Keratinocyte (primary cell): ENCODE measurements at regions not wholly inside any gene's neighbourhood (a gene's known extent, or its start where the extent isn't known, plus 50 kb on each side); places are given as distances from the start of the nearest gene placed in this dataset.

Experiments
- DNase-seq: peaks from one replicate; pipeline ENCODE4 v3.0.0-alpha.2; 2011; ENCODE audit warnings: low read depth, missing footprints, low spot score
- FAIRE-seq: peaks from 2 replicates; lab custom pipeline; 2011; peaks lifted over from hg19 to GRCh38; lab: Jason Lieb, UNC
- H2AFZ ChIP-seq: 2 replicates; pipeline ENCODE4 v1.6.0; 2012; ENCODE audit warnings: low read length, control low read depth, inconsistent platforms; ENCODE audit not compliant: control insufficient read depth
- H3K27ac ChIP-seq: 2 replicates; pipeline ENCODE4 v1.5.1; 2011; ENCODE audit warnings: low read length; ENCODE audit not compliant: control insufficient read depth, insufficient read depth
- H3K27me3 ChIP-seq: 3 replicates; pipeline ENCODE4 v1.6.0; 2011; ENCODE audit warnings: low read length; ENCODE audit not compliant: control insufficient read depth, insufficient read depth; ENCODE audit errors: extremely low read depth
- H3K36me3 ChIP-seq, 2 experiments: 2 replicates in 1 of 2; 3 replicates in 1 of 2; pipeline ENCODE4 v1.5.1; 2011; ENCODE audit warnings: low read length in 2 of 2, mild to moderate bottlenecking in 1 of 2; ENCODE audit not compliant: control insufficient read depth in 2 of 2, insufficient read depth in 2 of 2; ENCODE audit errors: extremely low read depth in 1 of 2
- H3K4me1 ChIP-seq: 3 replicates; pipeline ENCODE4 v1.5.1; 2011; ENCODE audit warnings: low read length; ENCODE audit not compliant: control insufficient read depth, insufficient read depth; ENCODE audit errors: extremely low read depth
- H3K4me2 ChIP-seq: 3 replicates; pipeline ENCODE4 v1.6.0; 2011; ENCODE audit warnings: low read depth, low read length; ENCODE audit not compliant: control insufficient read depth, insufficient read depth; ENCODE audit errors: extremely low read depth
- H3K4me3 ChIP-seq, 3 experiments: fragments of 200-600 bp in 1 of 3; sonication (generic) in 1 of 3; 2 replicates in 2 of 3; 3 replicates in 1 of 3; pipeline ENCODE4 v1.5.1; 2011 to 2016; ENCODE audit warnings: low read length in 3 of 3, mild to moderate bottlenecking in 3 of 3, control low read depth in 2 of 3, inconsistent platforms in 1 of 3, low read depth in 1 of 3, mixed read lengths in 1 of 3, mixed run types in 1 of 3, moderate library complexity in 1 of 3; ENCODE audit not compliant: control insufficient read depth in 2 of 3, insufficient read depth in 2 of 3; ENCODE audit errors: extremely low read depth in 1 of 3
- H3K79me2 ChIP-seq: 2 replicates; pipeline ENCODE4 v1.6.0; 2012; ENCODE audit warnings: low read length; ENCODE audit not compliant: control insufficient read depth, insufficient read depth
- H3K9ac ChIP-seq: 3 replicates; pipeline ENCODE4 v1.6.0; 2011; ENCODE audit warnings: low read length; ENCODE audit not compliant: control insufficient read depth, insufficient read depth; ENCODE audit errors: extremely low read depth
- H3K9me1 ChIP-seq: 3 replicates; pipeline ENCODE4 v1.6.0; 2011; ENCODE audit warnings: low read length; ENCODE audit not compliant: control insufficient read depth, insufficient read depth; ENCODE audit errors: extremely low read depth
- H3K9me3 ChIP-seq: 2 replicates; pipeline ENCODE4 v1.5.1; 2012; ENCODE audit warnings: low read depth, low read length; ENCODE audit not compliant: control insufficient read depth
- H4K20me1 ChIP-seq: 3 replicates; pipeline ENCODE4 v1.6.0; 2011; ENCODE audit warnings: low read length; ENCODE audit not compliant: control insufficient read depth, insufficient read depth; ENCODE audit errors: extremely low read depth
- CTCF ChIP-seq, 3 experiments: IDR thresholded peaks in 1 of 3; conservative IDR thresholded peaks in 1 of 3; optimal IDR thresholded peaks in 1 of 3; 2 replicates in 2 of 3; 3 replicates in 1 of 3; pipeline versions ENCODE3 to v1.5.1; 2011; ENCODE audit warnings: low read length in 3 of 3, mild to moderate bottlenecking in 3 of 3, moderate library complexity in 2 of 3, control low read depth in 1 of 3, inconsistent platforms in 1 of 3; ENCODE audit not compliant: insufficient read depth in 2 of 3; ENCODE audit errors: extremely low read depth in 1 of 3
- EZH2 ChIP-seq: IDR thresholded peaks from one replicate; pipeline ENCODE4 v1.6.1; 2012; ENCODE audit warnings: inconsistent platforms, mild to moderate bottlenecking, low read length, moderate library complexity
- dilution Hi-C: fragments of 300-500 bp; cut with MboI; formaldehyde crosslinking; loops from one replicate; pipeline ENCODE4 v1.7.0; 2020; ENCODE audit warnings: low sequenced_read_pairs; ENCODE audit not compliant: extremely low pct_ligation_motif_present

- no peak for DNase-seq
- Histone ChIP-seq H3K27me3 (no peaks in the 10 kb centered on the region), H3K27ac (no peak overlapping the region), H3K9me1 (no peaks in the 10 kb centered on the region), H3K36me3 (no peaks in the 10 kb centered on the region), H3K4me1 (peaks cover 10% of the 10 kb centered on the region), H3K9me3 (no peaks in the 10 kb centered on the region), H3K4me3 (no peak overlapping the region), H3K4me2 (no peak overlapping the region), H3K79me2 (no peaks in the 10 kb centered on the region), H4K20me1 (no peaks in the 10 kb centered on the region), H3K9ac (no peak overlapping the region), H2AFZ (no peak overlapping the region)
- peak; percentile 20 for FAIRE-seq
- no peak for TF ChIP-seq CTCF (optimal IDR thresholded peaks at IDR 0.05 in 1 of 3, IDR thresholded peaks at IDR 0.05 in 1 of 3, conservative IDR thresholded peaks at IDR 0.05 in 1 of 3; ENCODE audit: extremely low read depth in 1 of 3, insufficient read depth in 2 of 3, low read length in 3 of 3)
- no peak for TF ChIP-seq EZH2
- dilution Hi-C loops: no loop called here
These were observed 89.5 kb upstream of the PIK3CG start for GRCh38 chr7:106775552-106775936.

- DNase-seq: no peak
- H3K79me2 ChIP-seq: no peaks in the 10 kb centered on the region
- dilution Hi-C loops: no loop called here
- H3K4me2 ChIP-seq: no peak overlapping the region
- no peak overlapping the region for H2AFZ ChIP-seq
- H3K4me3 ChIP-seq: no peak overlapping the region
- H3K27ac ChIP-seq: no peak overlapping the region
- H3K36me3 ChIP-seq: no peaks in the 10 kb centered on the region
- no peaks in the 10 kb centered on the region for H4K20me1 ChIP-seq
- no peak overlapping the region for H3K9ac ChIP-seq
- TF ChIP-seq EZH2 (no peak), CTCF (optimal IDR thresholded peaks at IDR 0.05 in 1 of 3, IDR thresholded peaks at IDR 0.05 in 1 of 3, conservative IDR thresholded peaks at IDR 0.05 in 1 of 3; ENCODE audit: extremely low read depth in 1 of 3, insufficient read depth in 2 of 3, low read length in 3 of 3) (no peak)
- H3K9me3 ChIP-seq: no peaks in the 10 kb centered on the region
- no peak for FAIRE-seq
- H3K9me1 ChIP-seq: no peaks in the 10 kb centered on the region
- H3K4me1 ChIP-seq: peaks cover 10% of the 10 kb centered on the region
- H3K27me3 ChIP-seq: no peaks in the 10 kb centered on the region
These were observed 89.0 kb upstream of the PIK3CG start for GRCh38 chr7:106775975-106776607.
